HepG2 (cell line): ENCODE measurements at regions not wholly inside any gene's neighbourhood (a gene's known extent, or its start where the extent isn't known, plus 50 kb on each side); places are given as distances from the start of the nearest gene placed in this dataset.

Experiments
- ATAC-seq: fragments of 200-7000 bp; cut with Tn5 transposase; 3 replicates; pipeline ENCODE4 v1.9.1; 2020; ENCODE audit warnings: mild to moderate bottlenecking, moderate library complexity
- BruUV-seq: library from RNA; stranded (reverse); fragments of 400-500 nt; replicated peaks from 2 replicates; lab custom pipeline; 2021; lab: Mats Ljungman, UMichigan
- CTCF ChIA-PET: fragments of 300-600 bp; formaldehyde crosslinking; extraction: SDS; loops from one replicate; lab custom pipeline; 2021; ENCODE audit warnings: low total read pairs, inconsistent platforms, low intra/inter-chr PET ratio; lab: Yijun Ruan, JAX
- POLR2A ChIA-PET: fragments of 350-600 bp; sonication (Branson Sonifier 250); formaldehyde crosslinking; loops from one replicate; lab custom pipeline; 2020; ENCODE audit warnings: antibody characterized with exemption, inconsistent platforms; lab: Yijun Ruan, JAX
- DNase-seq: peaks from one replicate; pipeline ENCODE4 v3.0.0-alpha.2; 2015; ENCODE audit warnings: low spot score
- FAIRE-seq: peaks from 3 replicates; lab custom pipeline; 2011; peaks lifted over from hg19 to GRCh38; lab: Jason Lieb, UNC
- H2AFZ ChIP-seq: one replicate; pipeline ENCODE4 v1.6.1; 2011; ENCODE audit warnings: low read length, inconsistent platforms
- H3K27ac ChIP-seq: fragments of 300-600 bp; 3 replicates; pipeline ENCODE4 v1.8.0; 2011; ENCODE audit warnings: mixed run types, mild to moderate bottlenecking, mixed read lengths, low read length, inconsistent platforms; ENCODE audit not compliant: insufficient read depth; ENCODE audit errors: extremely low read length
- H3K27me3 ChIP-seq, 2 experiments: fragments of 200-600 bp in 1 of 2; 2 replicates in 1 of 2; 3 replicates in 1 of 2; pipeline versions ENCODE4 v1.6.0 to v1.8.0; 2011; ENCODE audit warnings: low read length in 2 of 2, mild to moderate bottlenecking in 2 of 2, moderate library complexity in 2 of 2, inconsistent platforms in 1 of 2; ENCODE audit not compliant: insufficient read depth in 2 of 2, control insufficient read depth in 1 of 2
- H3K36me3 ChIP-seq, 2 experiments: fragments of 200-600 bp in 1 of 2; replicated peaks in 1 of 2; 2 replicates in 1 of 2; 3 replicates in 1 of 2; pipeline versions ENCODE4 v1.5.1 to v1.8.0; 2011; ENCODE audit warnings: low read length in 2 of 2, inconsistent platforms in 1 of 2; ENCODE audit not compliant: insufficient read depth in 2 of 2, control insufficient read depth in 1 of 2
- H3K4me1 ChIP-seq: 2 replicates; pipeline ENCODE4 v1.5.1; 2012; ENCODE audit warnings: low read length, inconsistent platforms; ENCODE audit not compliant: insufficient read depth
- H3K4me2 ChIP-seq: 2 replicates; pipeline ENCODE4 v1.6.0; 2011; ENCODE audit warnings: low read depth, low read length, inconsistent platforms
- H3K4me3 ChIP-seq, 3 experiments: fragments of 200-600 bp in 1 of 3; sonication (generic), shearing (Covaris generic) in 1 of 3; replicated peaks in 1 of 3; 2 replicates each; pipeline ENCODE4 v1.5.1; 2011 to 2016; ENCODE audit warnings: low read length in 3 of 3, inconsistent platforms in 2 of 3, low read depth in 2 of 3, mild to moderate bottlenecking in 2 of 3, control low read depth in 1 of 3, mixed read lengths in 1 of 3; ENCODE audit not compliant: insufficient read depth in 1 of 3
- H3K79me2 ChIP-seq: one replicate; pipeline ENCODE4 v1.6.1; 2011; ENCODE audit warnings: low read length, inconsistent platforms; ENCODE audit not compliant: insufficient read depth
- H3K9ac ChIP-seq: 2 replicates; pipeline ENCODE4 v1.6.0; 2011; ENCODE audit warnings: mild to moderate bottlenecking, low read depth, low read length, inconsistent platforms; ENCODE audit not compliant: insufficient read depth
- H3K9me3 ChIP-seq: 2 replicates; pipeline ENCODE4 v1.5.1; 2012; ENCODE audit warnings: mild to moderate bottlenecking, low read length
- H4K20me1 ChIP-seq: 2 replicates; pipeline ENCODE4 v1.6.0; 2011; ENCODE audit warnings: inconsistent platforms, mild to moderate bottlenecking, low read length, moderate library complexity; ENCODE audit not compliant: insufficient read depth
- CC2D1A ChIP-seq: sonication (generic); formaldehyde crosslinking; IDR thresholded peaks from 2 replicates; pipeline ENCODE4 v1.8.1; 2023; ENCODE audit warnings: mild to moderate bottlenecking, missing genetic modification reagents
- MZF1 ChIP-seq: sonication (generic); formaldehyde crosslinking; IDR thresholded peaks from 2 replicates; pipeline ENCODE4 v1.8.1; 2023; ENCODE audit warnings: mild to moderate bottlenecking, missing genetic modification reagents, borderline replicate concordance
- RAD21 ChIP-seq: fragments of 450-650 bp; formaldehyde crosslinking; IDR thresholded peaks from 2 replicates; pipeline ENCODE4 v1.5.0; 2020; ENCODE audit warnings: mild to moderate bottlenecking
- TBX3 ChIP-seq: fragments of 450-650 bp; IDR thresholded peaks from 2 replicates; pipeline ENCODE4 v1.6.1; 2017; ENCODE audit warnings: antibody characterized with exemption, mild to moderate bottlenecking, inconsistent platforms, borderline replicate concordance
- TOE1 ChIP-seq: sonication (generic); formaldehyde crosslinking; IDR thresholded peaks from 2 replicates; pipeline ENCODE4 v1.4.0; 2020; ENCODE audit warnings: mild to moderate bottlenecking, missing genetic modification reagents
- ZBTB1 ChIP-seq: sonication (generic); formaldehyde crosslinking; IDR thresholded peaks from 2 replicates; pipeline ENCODE4 v1.4.0; 2020; ENCODE audit warnings: missing genetic modification reagents, borderline replicate concordance
- ZFYVE20 ChIP-seq: sonication (generic); formaldehyde crosslinking; IDR thresholded peaks from 2 replicates; pipeline ENCODE4 v1.8.0; 2023; ENCODE audit warnings: low read depth, mild to moderate bottlenecking, moderate library complexity, missing genetic modification reagents, borderline replicate concordance
- ZNF230 ChIP-seq: sonication (generic); formaldehyde crosslinking; IDR thresholded peaks from 2 replicates; pipeline ENCODE4 v1.4.0; 2020; ENCODE audit warnings: mild to moderate bottlenecking, missing genetic modification reagents
- ZNF280D ChIP-seq: sonication (generic); formaldehyde crosslinking; IDR thresholded peaks from 2 replicates; pipeline ENCODE4 v1.5.1; 2020; ENCODE audit warnings: mild to moderate bottlenecking, missing genetic modification reagents
- ZNF83 ChIP-seq: sonication (generic); formaldehyde crosslinking; IDR thresholded peaks from 2 replicates; pipeline ENCODE4 v1.4.0; 2020; ENCODE audit warnings: missing genetic modification reagents, mild to moderate bottlenecking, borderline replicate concordance
- WGBS: methylation state at CpG from one replicate; pipeline ENCODE4 v1.1.6; 2017; ENCODE audit warnings: low lambda C conversion rate; 5-methylcytosine and 5-hydroxymethylcytosine counted together
- in situ Hi-C: cut with HindIII; loops from 2 replicates; pipeline ENCODE4 v1.10.0; 2017; ENCODE audit warnings: low pct_unique_long_range_greater_than_20kb; ENCODE audit not compliant: extremely low pct_ligation_motif_present
- intact Hi-C: fragments of 100-400 bp; cut with micrococcal nuclease; formaldehyde crosslinking; loops from one replicate; pipeline ENCODE4 v1.10.0; 2022; ENCODE audit not compliant: unreplicated experiment

- TF ChIP-seq TBX3 (no peak), ZNF280D (CRISPR knock-in tag) (no peak), ZBTB1 (CRISPR knock-in tag) (no peak), ZNF83 (CRISPR knock-in tag) (no peak), TOE1 (CRISPR knock-in tag) (no peak), MZF1 (CRISPR knock-in tag) (no peak), ZNF230 (CRISPR knock-in tag) (no peak), CC2D1A (no peak), RAD21 (CRISPR knock-in tag) (no peak), ZFYVE20 (CRISPR knock-in tag) (no peak)
- Histone ChIP-seq H3K79me2 (no peaks in the 10 kb centered on the region), H3K27ac (no peak overlapping the region), H2AFZ (no peak overlapping the region), H3K4me1 (no peaks in the 10 kb centered on the region), H4K20me1 (no peaks in the 10 kb centered on the region), H3K4me2 (no peak overlapping the region), H3K4me3 (no peak overlapping the region), H3K36me3 (no peaks in the 10 kb centered on the region), H3K27me3 (peaks cover 4 to 32% of the 10 kb centered on the region in 2 experiments; a peak in 3 of 5 replicates), H3K9ac (no peak overlapping the region), H3K9me3 (no peaks in the 10 kb centered on the region)
- ATAC-seq (no peak), FAIRE-seq (no peak), DNase-seq (no peak)
- ChIA-PET CTCF (no interaction called here), POLR2A (no interaction called here)
- in situ Hi-C loops (no loop called here), intact Hi-C loops (no loop called here)
- no TSS peak for BruUV-seq
- 63% methylated on average over 5 of the region's 5 CpGs for WGBS
Observed at GRCh38 chr12:12011880-12012260, 58.9 kb upstream of the BCL2L14 start.
